HEK293T (cell line): ENCODE measurements at regions not wholly inside any gene's neighbourhood (a gene's known extent, or its start where the extent isn't known, plus 50 kb on each side); places are given as distances from the start of the nearest gene placed in this dataset.
"Not testable (repeated sequence)": the region's sequence is repeated elsewhere in the genome, so short reads cannot be mapped to it uniquely, and the experiment has no call there.

ENCODE experiments used
- BHLHE40 ChIP-seq: fragments of 450-650 bp; IDR thresholded peaks from 2 replicates; pipeline ENCODE4 v1.6.1; 2016; ENCODE audit warnings: mild to moderate bottlenecking, moderate library complexity, borderline replicate concordance
- CTBP1 ChIP-seq: fragments of 450-650 bp; IDR thresholded peaks from 2 replicates; pipeline ENCODE4 v1.6.1; 2016; ENCODE audit warnings: borderline replicate concordance
- ELF4 ChIP-seq: fragments of 450-650 bp; IDR thresholded peaks from 2 replicates; pipeline ENCODE4 v1.6.1; 2017; ENCODE audit warnings: antibody characterized with exemption
- FOXA1 ChIP-seq: fragments of 450-650 bp; IDR thresholded peaks from 2 replicates; pipeline ENCODE4 v1.6.1; 2016; ENCODE audit warnings: mild to moderate bottlenecking
- FOXK2 ChIP-seq: fragments of 450-650 bp; IDR thresholded peaks from 2 replicates; pipeline ENCODE4 v1.6.1; 2016; ENCODE audit warnings: mild to moderate bottlenecking
- FOXM1 ChIP-seq: fragments of 450-650 bp; IDR thresholded peaks from 2 replicates; pipeline ENCODE4 v1.6.1; 2017; ENCODE audit warnings: mild to moderate bottlenecking, borderline replicate concordance
- L3MBTL2 ChIP-seq: fragments of 450-650 bp; conservative IDR thresholded peaks from 2 replicates; pipeline ENCODE4 v1.6.1; 2016; ENCODE audit warnings: mild to moderate bottlenecking
- PKNOX1 ChIP-seq: fragments of 450-650 bp; IDR thresholded peaks from 2 replicates; pipeline ENCODE4 v1.6.1; 2016
- SP1 ChIP-seq: fragments of 450-650 bp; IDR thresholded peaks from 2 replicates; pipeline ENCODE4 v1.6.1; 2017
- SUZ12 ChIP-seq: fragments of 450-650 bp; IDR thresholded peaks from 2 replicates; pipeline ENCODE4 v1.6.1; 2016; ENCODE audit warnings: mild to moderate bottlenecking
- TARDBP ChIP-seq: fragments of 450-650 bp; IDR thresholded peaks from 2 replicates; pipeline ENCODE4 v1.6.1; 2016

GRCh38 chr9:67307109-67307508 lies 314.8 kb upstream of the SPATA31A3 start:
- not testable (repeated sequence) for TF ChIP-seq SP1, ELF4, FOXA1, BHLHE40, FOXK2, SUZ12, L3MBTL2, FOXM1, CTBP1, TARDBP, PKNOX1
